PC-9 (cell line): ENCODE measurements at regions not wholly inside any gene's neighbourhood (a gene's known extent, or its start where the extent isn't known, plus 50 kb on each side); places are given as distances from the start of the nearest gene placed in this dataset.

ENCODE experiments used
- BruUV-seq: library from RNA; stranded (reverse); fragments of 400-500 nt; replicated peaks from 2 replicates; lab custom pipeline; 2021; lab: Mats Ljungman, UMichigan
- CTCF ChIA-PET: fragments of 300-600 bp; sonication (Branson Sonifier 250); formaldehyde crosslinking; loops from one replicate; lab custom pipeline; 2022; ENCODE audit warnings: antibody characterized with exemption; lab: Charles Lee
- POLR2A ChIA-PET: fragments of 300-600 bp; sonication (Branson Sonifier 250); formaldehyde crosslinking; loops from one replicate; lab custom pipeline; 2022; ENCODE audit warnings: antibody characterized with exemption; ENCODE audit not compliant: unreplicated experiment; lab: Charles Lee
- DNase-seq, 2 experiments: peaks; one replicate each; pipeline versions ENCODE4 v3.0.0 to v3.0.0-alpha.2; 2015 to 2022; ENCODE audit warnings: mixed read lengths in 1 of 2
- H2AFZ ChIP-seq: fragments of 200-600 bp; sonication (generic); 2 replicates; pipeline ENCODE4 v1.8.1; 2017; ENCODE audit warnings: antibody characterized with exemption
- H3F3A ChIP-seq: fragments of 200-600 bp; sonication (generic); 2 replicates; pipeline ENCODE4 v1.8.1; 2017; ENCODE audit warnings: antibody characterized with exemption, mild to moderate bottlenecking, low read depth; ENCODE audit not compliant: insufficient read depth
- H3K27ac ChIP-seq: fragments of 200-600 bp; sonication (generic); 2 replicates; pipeline ENCODE4 v1.6.1; 2016; ENCODE audit warnings: mixed run types
- H3K27me3 ChIP-seq: fragments of 200-600 bp; sonication (generic); 2 replicates; pipeline ENCODE4 v1.6.1; 2016; ENCODE audit warnings: low read depth, mixed run types; ENCODE audit not compliant: insufficient read depth
- H3K36me3 ChIP-seq: fragments of 200-600 bp; sonication (generic); 2 replicates; pipeline ENCODE4 v1.6.1; 2016; ENCODE audit warnings: low read depth, mixed run types
- H3K4me1 ChIP-seq: fragments of 200-600 bp; sonication (generic); replicated peaks from 2 replicates; pipeline ENCODE4 v1.6.1; 2016; ENCODE audit warnings: mixed run types; ENCODE audit not compliant: insufficient read depth
- H3K4me2 ChIP-seq: fragments of 200-600 bp; sonication (generic); 2 replicates; pipeline ENCODE4 v1.6.1; 2017; ENCODE audit warnings: mixed run types
- H3K4me3 ChIP-seq: fragments of 200-600 bp; sonication (generic); 2 replicates; pipeline ENCODE4 v1.6.1; 2016; ENCODE audit warnings: mixed run types
- H3K79me2 ChIP-seq: fragments of 200-600 bp; sonication (generic); 2 replicates; pipeline ENCODE4 v1.6.1; 2017; ENCODE audit warnings: low read depth, mixed run types
- H3K9me2 ChIP-seq: fragments of 200-600 bp; sonication (generic); 2 replicates; pipeline ENCODE4 v1.8.1; 2017; ENCODE audit warnings: mild to moderate bottlenecking; ENCODE audit not compliant: insufficient read depth
- H3K9me3 ChIP-seq: fragments of 200-600 bp; sonication (generic); 2 replicates; pipeline ENCODE4 v1.8.1; 2016; ENCODE audit warnings: low read depth; ENCODE audit not compliant: insufficient read depth
- H4K20me1 ChIP-seq: fragments of 200-600 bp; sonication (generic); 2 replicates; pipeline ENCODE4 v1.8.1; 2017; ENCODE audit not compliant: insufficient read depth
- EZH2 ChIP-seq: fragments of 200-600 bp; sonication (generic); IDR thresholded peaks from 2 replicates; pipeline ENCODE4 v1.8.0; 2017; ENCODE audit warnings: antibody characterized with exemption, low read depth
- intact Hi-C: fragments of 100-400 bp; cut with micrococcal nuclease; formaldehyde crosslinking; loops from one replicate; pipeline ENCODE4 v1.10.0; 2022; ENCODE audit not compliant: unreplicated experiment
- TF ChIP-seq, protein P1 (sequence below): fragments of 200-600 bp; sonication (generic); conservative IDR thresholded peaks from 2 replicates; pipeline ENCODE4 v1.6.1; 2017; ENCODE audit warnings: mixed run types, antibody characterized with exemption, mild to moderate bottlenecking, moderate library complexity

DNA sequence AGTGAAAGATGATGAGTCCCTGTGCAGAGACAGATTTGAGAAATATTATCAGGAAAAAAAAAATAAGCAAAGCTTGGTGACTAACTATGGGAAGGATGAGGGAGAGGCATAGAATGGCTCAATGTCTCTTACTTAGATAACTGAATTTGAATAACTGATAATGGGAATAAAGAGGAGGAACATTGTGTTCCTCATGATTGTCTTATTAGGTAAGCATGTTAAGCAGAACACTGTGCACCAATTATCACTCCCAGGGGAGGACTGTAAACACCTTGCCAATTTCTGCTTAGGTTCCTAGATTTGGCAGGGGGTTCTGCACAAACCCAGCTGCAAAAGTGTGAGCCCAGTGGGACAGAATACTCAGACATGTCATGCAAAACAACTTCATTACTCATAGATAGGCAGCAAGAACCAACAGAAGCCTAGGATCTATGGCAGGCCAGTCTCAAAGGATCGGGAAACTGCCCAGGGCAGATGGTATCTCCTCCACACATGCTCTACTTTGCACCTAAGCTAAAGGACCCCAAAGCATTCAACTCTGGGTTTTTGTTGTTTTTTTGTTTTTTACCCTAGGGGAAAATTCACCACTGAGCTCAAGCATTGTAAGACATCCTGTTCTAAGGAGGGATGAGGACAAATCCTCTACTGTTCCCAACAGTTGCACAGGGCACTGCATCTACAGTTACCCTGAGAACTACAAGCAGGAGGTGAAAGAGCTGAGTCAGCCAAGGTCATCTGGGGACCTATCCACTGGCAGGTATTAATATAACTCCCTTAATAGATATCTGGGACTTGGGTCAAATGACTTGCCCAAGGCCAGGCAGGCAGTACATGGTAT is 907.0 kb downstream of the RAPGEF2 start:
- no peak overlapping the region for H3K4me3 ChIP-seq
- no peaks in the 10 kb centered on the region for H3K79me2 ChIP-seq
- no peaks in the 10 kb centered on the region for H3K36me3 ChIP-seq
- DNase-seq = no peak
- H3K4me2 ChIP-seq = no peak overlapping the region
- H3K9me3 ChIP-seq = no peaks in the 10 kb centered on the region
- no peaks in the 10 kb centered on the region for H3K4me1 ChIP-seq
- ChIA-PET CTCF (no interaction called here), POLR2A (no interaction called here)
- H3K9me2 ChIP-seq = no peaks in the 10 kb centered on the region
- no peak overlapping the region for H2AFZ ChIP-seq
- H3K27me3 ChIP-seq = no peaks in the 10 kb centered on the region
- TF ChIP-seq EZH2 = no peak
- TF ChIP-seq, protein P1, sequence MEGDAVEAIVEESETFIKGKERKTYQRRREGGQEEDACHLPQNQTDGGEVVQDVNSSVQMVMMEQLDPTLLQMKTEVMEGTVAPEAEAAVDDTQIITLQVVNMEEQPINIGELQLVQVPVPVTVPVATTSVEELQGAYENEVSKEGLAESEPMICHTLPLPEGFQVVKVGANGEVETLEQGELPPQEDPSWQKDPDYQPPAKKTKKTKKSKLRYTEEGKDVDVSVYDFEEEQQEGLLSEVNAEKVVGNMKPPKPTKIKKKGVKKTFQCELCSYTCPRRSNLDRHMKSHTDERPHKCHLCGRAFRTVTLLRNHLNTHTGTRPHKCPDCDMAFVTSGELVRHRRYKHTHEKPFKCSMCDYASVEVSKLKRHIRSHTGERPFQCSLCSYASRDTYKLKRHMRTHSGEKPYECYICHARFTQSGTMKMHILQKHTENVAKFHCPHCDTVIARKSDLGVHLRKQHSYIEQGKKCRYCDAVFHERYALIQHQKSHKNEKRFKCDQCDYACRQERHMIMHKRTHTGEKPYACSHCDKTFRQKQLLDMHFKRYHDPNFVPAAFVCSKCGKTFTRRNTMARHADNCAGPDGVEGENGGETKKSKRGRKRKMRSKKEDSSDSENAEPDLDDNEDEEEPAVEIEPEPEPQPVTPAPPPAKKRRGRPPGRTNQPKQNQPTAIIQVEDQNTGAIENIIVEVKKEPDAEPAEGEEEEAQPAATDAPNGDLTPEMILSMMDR = no peak
- intact Hi-C loops = no loop called here
- BruUV-seq = no TSS peak
- H4K20me1 ChIP-seq = no peaks in the 10 kb centered on the region
- H3K27ac ChIP-seq = no peak overlapping the region
- no peaks in the 10 kb centered on the region for H3F3A ChIP-seq

DNA sequence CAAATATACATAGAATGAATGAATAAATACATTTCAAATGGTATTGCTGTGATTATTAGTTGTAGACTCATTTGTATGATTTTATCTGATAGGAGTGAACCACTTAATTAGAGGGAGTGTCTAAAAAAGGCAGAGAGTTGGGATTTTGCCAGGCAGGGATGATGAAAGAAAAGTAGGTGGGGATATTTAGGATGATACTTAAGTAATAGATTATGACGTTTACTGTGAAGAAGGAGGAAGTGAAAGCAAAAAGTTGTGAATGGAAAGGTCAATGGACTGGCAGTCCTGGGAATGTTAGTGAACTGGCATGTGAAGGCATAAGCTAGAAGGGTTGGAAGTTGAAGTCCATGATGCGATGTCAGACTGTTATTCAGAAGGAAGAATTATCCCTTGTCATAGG is 917.1 kb downstream of the RAPGEF2 start:
- no peak for DNase-seq
- Histone ChIP-seq H3K79me2 (no peaks in the 10 kb centered on the region), H2AFZ (no peak overlapping the region), H3K27me3 (no peaks in the 10 kb centered on the region), H3K27ac (no peak overlapping the region), H3K4me1 (no peaks in the 10 kb centered on the region), H3K9me2 (no peaks in the 10 kb centered on the region), H3K9me3 (no peaks in the 10 kb centered on the region), H3K36me3 (no peaks in the 10 kb centered on the region), H3F3A (no peaks in the 10 kb centered on the region), H3K4me2 (no peak overlapping the region), H4K20me1 (no peaks in the 10 kb centered on the region), H3K4me3 (no peak overlapping the region)
- ChIA-PET CTCF (no interaction called here), POLR2A (no interaction called here)
- TF ChIP-seq EZH2 = no peak
- no TSS peak for BruUV-seq
- intact Hi-C loops = no loop called here

DNA sequence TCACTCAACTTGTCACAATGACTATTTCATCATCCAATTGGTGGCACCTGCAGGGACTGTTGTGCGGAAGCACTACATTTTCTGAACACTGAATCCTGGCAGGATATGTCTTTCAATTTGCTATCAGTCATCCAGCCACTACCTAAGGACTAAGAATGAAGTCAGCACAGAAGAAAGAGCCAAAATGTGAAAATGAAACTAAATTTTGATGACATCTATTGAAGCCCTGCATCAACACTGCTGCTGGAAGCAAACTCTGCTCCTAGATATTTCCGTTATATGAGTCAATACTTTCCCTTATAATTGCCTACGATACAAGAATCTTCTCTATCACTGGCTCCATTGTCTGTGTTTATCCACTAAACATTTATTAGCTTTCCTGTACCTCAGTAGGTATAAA is 917.9 kb downstream of the RAPGEF2 start:
- no peaks in the 10 kb centered on the region for H3F3A ChIP-seq
- H3K4me1 ChIP-seq = no peaks in the 10 kb centered on the region
- H4K20me1 ChIP-seq = no peaks in the 10 kb centered on the region
- BruUV-seq = no TSS peak
- CTCF ChIA-PET = no interaction called here
- H2AFZ ChIP-seq = no peak overlapping the region
- TF ChIP-seq EZH2 = no peak
- TF ChIP-seq, protein P1 = no peak
- no peaks in the 10 kb centered on the region for H3K36me3 ChIP-seq
- intact Hi-C loops = no loop called here
- no peak for DNase-seq
- no peak overlapping the region for H3K4me3 ChIP-seq
- POLR2A ChIA-PET = no interaction called here
- no peaks in the 10 kb centered on the region for H3K27me3 ChIP-seq
- no peaks in the 10 kb centered on the region for H3K9me3 ChIP-seq
- H3K4me2 ChIP-seq = no peak overlapping the region
- no peaks in the 10 kb centered on the region for H3K79me2 ChIP-seq
- no peaks in the 10 kb centered on the region for H3K9me2 ChIP-seq
- H3K27ac ChIP-seq = no peak overlapping the region
